ENCODE measurements at regions not wholly inside any gene's neighbourhood (a gene's known extent, or its start where the extent isn't known, plus 50 kb on each side); places are given as distances from the start of the nearest gene placed in this dataset.

DNA sequence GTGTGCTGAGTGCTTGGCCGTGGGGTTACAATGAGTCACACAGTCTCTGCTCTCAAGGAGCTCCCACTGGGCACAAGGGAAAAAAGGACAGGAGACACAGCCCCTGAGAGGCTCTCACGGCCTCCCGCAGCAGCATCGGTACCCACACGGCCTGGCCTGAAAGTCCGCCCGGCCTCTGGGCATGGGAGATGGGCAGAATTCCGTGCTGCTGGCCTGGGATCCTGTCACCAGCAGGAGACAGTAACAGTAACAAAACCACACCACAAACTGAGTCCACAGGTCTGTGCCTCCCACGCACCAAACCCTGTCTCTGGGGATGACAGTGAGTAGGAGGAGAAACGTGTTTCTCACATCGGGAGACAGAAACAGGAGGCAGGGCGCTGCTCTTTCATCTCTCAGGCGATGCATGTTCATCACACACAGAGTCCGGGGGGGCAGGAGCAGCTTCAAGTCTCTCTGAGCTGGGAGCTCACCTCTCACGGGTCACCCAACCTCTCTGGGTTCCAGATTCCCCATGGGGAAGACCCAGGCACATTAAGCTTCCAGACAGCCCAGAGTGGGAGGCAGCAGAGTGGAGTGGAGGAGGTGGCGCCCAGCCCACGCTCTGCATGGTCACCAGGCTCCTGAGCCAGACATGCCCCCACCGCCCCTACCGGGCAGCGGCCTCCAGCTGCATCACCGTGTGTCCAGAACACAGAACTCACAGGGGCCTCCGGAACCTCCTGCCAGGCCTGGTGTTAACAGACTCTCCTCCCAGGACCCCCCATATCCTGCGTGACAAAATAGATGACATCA is 124.7 kb upstream of the VSTM2B start:
- DNase-seq = no peak

DNA sequence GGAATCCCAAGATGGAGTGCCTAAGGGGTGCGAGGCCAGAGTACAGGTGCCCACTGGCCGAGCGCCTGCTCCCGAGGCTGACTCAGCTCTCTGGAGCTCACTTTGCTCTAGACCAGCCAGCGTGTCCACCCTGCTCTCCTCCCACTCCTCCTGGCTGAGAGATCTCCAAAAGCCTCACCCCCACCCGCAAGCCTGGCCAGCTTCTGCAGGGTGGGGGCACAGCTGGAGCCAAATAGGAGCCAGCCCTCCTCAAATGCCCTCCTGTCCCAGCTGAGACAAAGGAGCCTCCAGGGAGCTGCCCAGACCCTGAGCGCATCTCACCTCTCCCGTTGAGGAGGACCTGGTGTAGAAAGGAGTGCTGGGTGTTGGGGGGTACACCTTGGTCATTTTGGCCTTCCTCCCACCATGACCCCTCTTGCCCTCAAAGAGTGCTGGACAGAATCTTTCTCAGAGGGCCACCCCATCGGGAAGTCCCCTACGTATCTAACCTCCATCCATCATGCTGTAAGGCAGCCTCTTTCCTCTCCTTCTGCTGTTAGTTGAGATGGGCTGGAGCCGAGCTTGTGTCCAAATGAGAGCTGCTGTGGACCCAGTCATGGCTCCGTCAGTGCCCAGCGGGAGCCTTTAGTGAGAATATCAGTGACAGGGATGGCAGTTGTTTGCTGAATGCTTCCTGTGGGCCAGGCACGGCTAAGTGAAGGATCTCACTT is 123.9 kb upstream of the VSTM2B start:
- DNase-seq = no peak

DNA sequence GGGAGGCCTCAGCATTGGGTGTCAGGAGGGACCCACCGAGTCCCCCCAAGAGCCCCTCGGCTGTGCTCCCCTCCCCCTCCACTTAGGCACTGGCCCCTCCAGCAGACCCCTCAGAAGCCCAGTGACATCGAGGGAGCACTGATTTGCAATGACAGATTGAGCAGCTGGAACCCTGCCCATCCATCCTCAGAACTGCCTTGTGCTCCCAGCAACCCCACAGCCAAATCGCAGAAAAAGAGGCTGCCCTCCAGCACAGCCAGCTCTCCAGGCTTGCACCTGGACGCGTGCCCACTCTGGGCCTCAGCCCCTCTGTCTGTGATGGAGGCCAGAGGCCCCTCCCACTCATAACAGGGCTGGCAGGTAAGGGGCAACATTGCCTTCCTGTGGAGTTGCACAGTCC is 123.2 kb upstream of the VSTM2B start:
- no peak for DNase-seq

DNA sequence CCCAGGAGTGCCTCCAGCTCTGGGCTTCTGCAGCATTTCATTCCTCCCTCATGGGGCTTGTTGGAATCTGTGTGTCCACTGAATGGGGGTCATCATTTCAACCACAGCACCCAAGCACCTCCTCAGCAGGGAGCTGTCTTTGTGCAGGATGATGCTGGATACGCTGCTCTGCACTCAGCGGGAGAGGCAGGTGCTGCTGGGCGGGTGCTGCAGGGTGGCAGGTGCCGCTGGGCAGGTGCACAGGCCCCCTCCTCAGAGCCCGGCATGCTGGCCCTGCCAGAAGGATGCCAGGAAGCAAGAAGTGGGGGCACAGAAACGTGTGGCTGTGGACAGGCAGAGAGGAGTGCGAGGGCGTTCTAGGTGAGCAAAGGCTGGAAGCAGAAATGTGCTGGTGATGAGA is 121.8 kb upstream of the VSTM2B start:
- peak; percentile 34 to 72 for DNase-seq

DNA sequence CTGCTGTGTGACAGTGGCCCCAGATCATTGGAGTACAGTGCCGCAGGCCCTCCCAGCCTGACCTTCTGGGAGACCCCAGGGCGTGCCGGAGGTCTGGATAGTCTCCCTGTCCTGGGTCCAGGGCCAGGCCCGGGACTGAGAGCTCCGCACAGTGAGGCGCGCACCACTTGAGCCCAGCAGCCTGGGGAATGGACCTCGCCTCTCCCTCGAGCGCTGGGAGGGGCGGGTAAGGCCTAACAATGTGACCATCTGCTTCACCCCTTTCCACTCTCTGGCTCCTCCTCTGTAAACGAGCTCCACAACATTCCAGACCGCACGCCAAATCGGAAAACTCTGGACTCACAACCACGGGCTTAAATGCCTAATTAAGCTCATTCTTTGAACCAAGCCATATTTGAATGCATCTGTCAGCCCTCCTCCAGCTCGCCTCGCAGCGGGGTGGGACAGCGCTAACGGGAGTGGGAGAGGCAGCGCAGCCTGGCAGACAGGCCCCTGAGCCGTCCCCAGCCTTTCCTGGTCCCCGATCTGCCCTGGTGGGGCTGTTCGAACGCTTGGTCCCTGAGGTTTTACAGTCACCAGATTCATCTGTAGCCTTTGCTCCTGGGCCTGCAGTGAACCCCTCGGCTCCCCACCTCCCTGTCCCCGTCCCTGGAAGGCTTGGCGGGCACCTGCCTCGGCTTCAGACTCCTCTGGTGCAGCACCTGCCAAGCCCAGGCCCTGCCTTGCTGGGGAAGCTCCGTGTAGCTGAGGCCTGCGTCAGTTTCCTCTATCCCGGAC is 120.7 kb upstream of the VSTM2B start:
- peak; percentile 79 to 90 for DNase-seq

DNA sequence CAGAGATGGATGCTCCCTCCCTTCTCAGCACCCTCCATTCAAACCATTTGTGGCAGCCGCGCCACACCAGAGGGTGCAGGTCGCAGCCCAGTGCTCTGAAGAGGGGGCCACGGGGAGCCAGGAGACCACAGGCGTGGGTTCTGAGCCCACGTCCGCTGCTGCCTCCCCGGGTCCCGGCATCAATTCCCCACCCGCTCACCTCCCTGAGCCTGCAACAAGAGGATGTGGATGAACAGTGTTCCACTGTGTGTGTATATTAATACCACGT is 120.1 kb upstream of the VSTM2B start:
- DNase-seq = no peak

DNA sequence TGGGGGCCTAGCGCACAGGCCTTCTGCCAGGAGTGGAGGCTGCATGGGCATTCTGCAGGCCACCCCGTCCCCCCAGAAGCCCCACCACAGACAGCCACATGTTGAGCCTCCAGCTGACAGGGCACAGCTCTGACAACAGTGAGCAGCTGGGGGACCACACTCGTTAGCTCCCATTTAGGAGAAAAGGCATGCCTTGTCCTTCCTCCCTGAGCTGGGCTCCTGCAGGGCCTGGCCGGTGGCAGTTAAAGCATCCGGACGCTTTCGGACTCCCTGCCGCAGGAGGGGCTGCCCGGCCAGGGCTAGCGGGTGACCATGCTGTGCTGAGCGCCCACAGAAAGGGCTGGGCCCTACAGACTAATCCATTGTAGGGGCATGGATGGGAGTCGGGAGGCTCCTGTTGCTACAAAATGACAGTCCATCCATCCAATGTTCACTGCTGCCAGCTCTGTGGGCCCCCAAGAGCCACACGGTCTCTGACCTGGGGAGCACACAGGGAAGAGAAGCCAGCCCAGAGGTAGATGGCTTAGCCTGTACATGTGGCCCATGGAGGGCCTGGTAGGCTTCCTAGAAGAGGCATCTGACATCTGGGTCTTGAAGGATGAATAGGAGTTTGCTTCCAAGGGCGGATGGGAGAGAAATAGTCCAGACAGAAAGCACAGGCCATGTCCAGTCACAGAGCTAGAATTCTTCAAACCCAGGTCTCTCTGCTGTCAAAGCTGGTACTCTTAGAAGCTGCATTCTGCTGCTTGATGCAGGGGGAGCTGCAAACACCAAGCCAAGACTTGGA is 116.5 kb upstream of the VSTM2B start:
- DNase-seq = no peak

DNA sequence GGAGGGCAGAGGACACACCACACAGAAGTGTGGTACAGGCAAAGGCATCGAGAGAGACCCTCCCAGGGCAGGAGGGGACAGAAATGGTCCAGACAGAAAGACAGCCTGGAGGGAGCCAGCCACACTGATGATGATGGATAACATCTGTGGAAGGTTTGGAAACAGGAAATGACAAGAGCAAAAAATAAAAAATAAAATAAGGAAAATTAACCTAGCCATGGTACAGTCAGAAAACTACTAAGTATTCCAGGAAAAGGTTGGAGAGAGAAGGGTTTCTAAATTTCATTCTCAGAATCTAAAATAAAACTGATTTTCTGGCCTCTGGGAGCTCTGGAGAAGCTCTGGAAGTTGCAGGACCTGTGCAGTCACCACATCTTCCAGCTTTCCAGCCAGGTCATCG is 115.2 kb upstream of the VSTM2B start:
- DNase-seq = no peak

DNA sequence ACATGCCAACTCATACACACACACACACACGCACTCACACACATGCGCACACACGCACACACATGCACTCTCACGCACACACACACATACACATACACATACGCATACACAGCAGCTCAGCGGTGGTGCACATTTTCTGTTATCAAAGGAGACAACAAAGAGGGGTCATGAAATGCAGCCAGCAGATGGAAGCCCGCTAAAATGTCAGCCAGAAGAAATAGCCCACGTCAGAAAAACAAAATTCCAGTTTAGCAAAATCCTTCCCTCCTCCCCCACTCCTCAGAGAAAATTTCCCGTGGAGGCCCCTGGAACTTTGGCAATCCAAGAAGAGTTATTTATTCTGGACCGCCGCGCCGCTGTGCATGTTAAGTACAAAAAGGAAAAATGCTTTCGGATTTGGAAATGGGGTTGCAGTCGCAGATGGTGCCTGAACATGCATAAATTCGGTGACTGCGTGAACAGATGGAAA is 114.6 kb upstream of the VSTM2B start:
- DNase-seq = no peak

DNA sequence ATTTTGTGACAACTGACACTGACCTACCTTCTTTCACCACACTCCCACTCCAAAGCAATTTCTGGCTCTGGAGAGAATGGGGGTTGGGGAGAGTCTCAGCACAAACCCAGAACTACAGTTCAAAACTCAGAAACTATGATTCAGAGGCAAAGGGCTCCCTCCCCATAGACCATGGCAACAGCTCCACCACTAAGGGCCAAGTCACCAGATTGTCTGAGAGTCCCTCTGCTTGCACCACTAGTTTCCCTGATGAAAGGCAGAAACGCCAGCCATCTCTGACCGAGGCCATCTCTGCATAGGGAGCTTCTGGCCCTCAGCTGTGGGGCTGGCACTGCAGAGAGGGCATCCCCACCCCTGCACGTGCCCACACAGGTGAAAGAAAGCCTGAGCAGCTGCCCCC is 112.4 kb upstream of the VSTM2B start:
- DNase-seq = no peak

DNA sequence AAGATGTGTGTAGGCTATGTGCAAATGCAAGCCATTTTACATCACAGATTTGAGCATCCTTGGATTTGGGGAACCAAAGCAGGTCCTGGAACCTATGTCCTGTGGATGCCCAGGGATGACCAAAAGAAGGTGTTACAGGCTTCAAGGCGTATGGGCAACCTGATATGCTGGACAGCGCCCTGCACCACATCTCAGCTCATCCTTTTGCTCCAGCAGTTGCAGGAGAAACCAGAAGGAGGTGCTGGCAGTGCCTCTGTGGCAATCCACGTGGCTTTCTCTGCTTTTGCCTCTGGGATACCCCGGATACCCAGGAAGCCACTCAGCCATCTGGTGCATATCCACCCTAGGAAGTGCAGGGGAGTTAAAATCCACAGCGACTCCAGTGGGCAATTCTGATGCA is 110.3 kb upstream of the VSTM2B start:
- no peak for DNase-seq

DNA sequence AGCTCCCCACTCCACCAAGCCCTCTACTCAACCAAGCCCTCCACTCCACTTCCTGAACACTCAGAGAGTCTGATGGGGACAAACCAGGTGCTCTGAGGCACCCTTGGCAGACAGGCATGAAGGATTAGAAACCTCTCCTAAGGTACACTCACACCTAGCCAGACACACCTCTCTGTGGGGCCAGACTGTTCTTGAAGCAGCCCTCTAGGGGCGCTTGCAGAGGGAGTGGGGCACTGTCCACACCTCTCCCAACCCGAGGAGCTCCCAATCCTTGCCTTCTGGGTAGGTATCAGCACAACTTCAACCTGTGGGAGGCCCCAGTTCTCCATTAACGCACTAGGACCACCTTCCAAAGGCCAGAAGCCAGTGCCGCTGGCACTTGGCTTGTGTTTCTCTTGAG is 108.7 kb upstream of the VSTM2B start:
- DNase-seq = no peak

DNA sequence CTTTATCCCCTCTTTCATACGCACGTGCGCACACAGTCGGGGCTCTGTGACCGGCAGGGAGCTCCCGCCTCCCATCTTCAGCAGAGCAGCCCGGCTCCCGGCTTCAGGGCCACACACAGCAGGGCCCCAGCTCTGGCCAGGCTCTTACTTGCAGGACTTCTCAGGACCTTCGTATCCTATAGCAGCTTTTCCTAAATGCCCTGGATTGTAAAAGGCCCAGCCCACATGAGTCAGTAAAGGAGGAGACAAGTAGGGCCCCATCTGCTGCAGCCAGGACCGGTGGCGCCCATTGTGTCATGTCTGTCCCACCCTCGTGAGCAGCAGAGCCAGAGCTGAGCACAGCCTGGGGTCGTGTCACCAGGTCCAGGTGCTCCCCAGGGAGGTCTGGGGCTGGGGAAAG is 107.6 kb upstream of the VSTM2B start:
- DNase-seq = no peak

DNA sequence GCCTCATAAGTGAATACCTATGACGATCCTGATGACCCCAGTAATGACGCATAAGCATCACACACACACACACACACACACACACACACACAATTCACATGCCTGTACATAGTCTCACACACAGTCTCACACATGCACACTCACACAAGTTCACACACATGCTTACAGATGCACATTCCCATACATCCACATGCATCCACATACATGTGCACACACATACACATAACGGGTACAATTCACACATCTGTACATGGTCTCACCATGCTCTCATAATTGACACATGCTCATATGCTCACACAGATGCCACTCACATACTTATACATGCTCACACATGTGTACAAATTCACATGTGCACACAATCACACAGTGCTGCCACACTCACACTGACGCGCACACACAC is 105.7 kb upstream of the VSTM2B start:
- no peak for DNase-seq

DNA sequence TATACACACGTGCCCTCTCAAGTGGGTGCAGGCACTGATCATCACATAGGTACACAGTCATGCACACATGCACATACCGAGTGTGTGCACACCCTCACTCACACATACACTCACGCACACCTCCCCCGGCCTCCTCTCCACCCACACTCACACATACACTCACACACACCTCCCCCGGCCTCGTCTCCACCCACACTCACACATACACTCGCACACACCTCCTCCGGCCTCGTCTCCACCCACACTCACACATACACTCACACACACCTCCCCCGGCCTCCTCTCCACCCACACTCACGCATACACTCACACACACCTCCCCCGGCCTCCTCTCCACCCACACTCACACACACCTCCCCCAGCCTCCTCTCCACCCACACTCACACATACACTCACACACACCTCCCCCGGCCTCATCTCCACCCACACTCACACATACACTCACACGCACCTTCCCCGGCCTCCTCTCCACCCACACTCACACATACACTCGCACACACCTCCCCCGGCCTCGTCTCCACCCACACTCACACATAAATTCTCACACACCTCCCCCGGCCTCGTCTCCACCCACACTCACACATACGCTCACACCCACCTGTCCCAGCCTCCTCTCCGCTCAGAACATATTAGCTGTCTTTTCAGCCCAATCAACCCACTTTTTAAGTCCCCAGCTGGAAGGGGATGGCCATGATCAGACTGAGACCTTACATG is 105.2 kb upstream of the VSTM2B start:
- no peak for DNase-seq

DNA sequence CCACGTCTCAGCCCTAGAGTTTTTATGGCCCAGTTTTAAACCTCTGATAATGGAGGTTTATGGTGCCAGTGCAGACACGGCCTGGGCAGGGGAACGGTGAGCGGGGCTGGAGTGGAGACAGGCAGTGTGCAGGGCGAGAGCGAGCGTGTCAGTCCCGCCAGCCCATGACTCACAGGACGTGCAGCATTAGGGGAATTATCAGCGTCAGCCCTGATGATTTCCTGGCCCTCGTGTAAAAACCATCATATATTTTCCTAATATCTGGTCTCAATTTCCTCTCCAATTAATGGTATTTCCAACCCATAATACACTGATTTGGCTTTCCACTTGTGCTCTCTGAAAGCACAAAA is 104.6 kb upstream of the VSTM2B start:
- no peak for DNase-seq

DNA sequence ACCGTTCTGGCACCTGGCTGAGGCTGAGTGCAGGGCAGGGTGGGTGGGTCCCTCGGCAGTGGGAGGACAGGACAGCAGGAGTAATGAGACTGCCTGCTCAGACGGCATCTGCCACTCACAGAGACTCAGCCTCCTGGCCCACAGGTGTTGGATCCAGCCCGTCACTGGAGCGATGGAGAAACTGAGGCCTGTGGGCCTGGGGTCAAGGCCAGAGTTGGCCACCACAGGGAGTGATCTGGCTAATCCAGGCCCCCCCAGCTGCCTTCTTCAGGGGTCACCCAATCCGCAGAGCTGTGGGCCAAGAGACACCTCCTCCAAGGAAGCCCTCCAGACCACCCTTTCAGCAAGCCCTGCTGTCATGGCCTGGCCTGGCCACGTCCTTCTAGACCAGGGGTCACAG is 103.7 kb upstream of the VSTM2B start:
- DNase-seq = no peak

DNA sequence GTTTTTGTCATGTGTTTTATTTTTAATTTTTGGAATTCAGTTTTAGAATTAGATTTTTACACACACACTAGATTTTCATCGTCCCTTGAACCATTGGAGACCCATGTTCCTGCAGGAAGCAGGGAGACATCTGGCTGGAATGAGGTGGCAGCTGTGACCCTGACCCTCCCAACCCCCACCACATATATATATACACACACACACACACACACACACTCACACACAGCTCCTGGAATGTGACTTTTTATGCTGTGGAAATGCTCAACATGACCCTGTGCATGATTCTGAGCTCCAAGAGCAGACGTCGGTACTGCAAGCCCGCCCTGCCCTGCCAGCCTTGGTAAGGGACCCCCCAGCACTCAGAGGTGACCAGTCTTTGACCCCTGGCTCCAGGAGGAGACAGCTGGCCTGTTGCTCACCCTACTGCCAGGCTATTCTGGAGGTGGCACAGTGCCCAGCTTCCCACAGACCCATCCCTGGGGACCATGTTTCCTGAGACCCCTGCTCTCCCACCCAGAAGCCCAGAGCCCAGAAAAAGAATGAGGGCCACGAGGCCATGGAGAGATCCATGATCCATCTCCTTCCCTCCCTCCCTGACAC is 103.2 kb upstream of the VSTM2B start:
- no peak for DNase-seq

DNA sequence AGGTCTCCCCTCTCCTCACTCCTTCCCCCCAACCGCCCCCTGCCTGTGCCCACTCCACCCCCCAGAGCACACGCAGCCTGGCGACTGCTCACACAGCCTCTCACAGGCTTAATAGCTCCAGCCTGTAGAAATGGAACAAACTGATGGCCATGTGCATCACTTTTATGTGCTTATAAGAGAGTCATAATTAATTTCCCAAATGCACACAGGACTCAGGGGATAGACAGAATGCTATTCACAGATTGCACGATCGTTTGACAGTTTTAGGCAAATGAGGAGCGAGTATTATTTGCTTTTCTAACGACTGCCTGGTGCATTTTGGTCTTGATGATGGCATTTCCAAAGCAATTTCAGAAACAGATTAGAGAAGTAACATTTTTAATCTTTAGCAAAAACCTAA is 97.7 kb upstream of the VSTM2B start:
- peak; percentile 88 to 92 for DNase-seq

DNA sequence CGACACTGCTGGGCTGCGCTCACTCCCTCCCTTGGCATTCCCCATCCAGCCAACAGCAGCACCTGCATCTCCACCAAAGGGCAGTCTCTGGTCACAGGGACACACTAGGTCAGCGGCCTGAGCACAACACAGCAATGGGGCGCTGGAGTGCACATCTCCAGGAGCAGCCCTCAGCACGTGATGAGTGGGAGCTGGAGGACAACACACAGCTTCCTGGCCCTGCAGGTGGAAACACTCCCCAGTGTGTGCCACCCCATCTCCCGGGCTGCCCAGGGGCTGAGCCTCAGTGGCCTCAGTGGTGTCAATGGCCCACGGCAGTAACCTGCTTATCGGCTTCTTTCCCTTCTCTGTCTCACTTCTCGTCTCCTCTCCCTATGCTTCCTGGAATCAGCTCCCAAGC is 96.8 kb upstream of the VSTM2B start:
- DNase-seq = no peak

DNA sequence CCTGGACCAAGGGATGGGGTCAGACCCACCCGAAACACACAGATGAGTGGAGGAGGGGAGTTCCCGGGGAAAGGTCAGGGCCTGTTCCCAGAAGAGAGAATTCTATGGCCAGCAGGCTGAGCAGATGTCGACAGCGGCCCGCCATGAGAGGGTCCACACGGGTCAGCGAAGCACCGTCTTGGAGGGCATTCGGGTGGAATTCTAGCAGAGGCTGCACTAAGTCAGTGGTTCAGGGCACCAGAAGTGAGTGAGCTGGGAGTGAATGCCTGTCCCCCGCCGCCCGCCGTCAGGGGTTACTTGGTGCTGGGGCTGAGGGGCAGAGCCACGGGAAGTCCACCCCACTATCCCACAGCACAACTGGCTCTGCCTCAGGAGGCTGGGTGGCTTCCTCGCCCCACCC is 96.2 kb upstream of the VSTM2B start:
- DNase-seq = no peak

DNA sequence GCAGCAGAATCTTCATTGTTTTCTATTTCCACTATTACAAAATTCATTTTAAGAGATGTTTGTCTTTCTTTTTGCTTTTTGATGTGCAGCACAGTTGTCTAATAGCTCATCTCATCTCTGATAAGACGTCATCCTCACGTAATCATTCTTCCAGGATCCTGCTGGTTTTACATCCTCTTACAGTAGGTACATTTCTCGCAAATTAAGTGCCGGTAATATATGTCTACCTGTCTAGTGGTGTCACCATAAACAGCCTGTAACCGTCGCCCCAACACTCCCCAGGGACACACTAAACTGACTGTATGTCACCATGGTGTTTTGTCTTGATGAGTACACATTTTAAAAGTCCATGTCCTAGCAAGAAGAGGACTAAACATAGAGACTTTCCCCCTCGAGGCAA is 94.5 kb upstream of the VSTM2B start:
- DNase-seq = no peak
